Neural cell (in vitro differentiated cells): ENCODE measurements at regions not wholly inside any gene's neighbourhood (a gene's known extent, or its start where the extent isn't known, plus 50 kb on each side); places are given as distances from the start of the nearest gene placed in this dataset.

Experiments used
- H2AFZ ChIP-seq: fragments of 200-600, 300-800 bp; sonication (generic), shearing (Covaris generic); 2 replicates; pipeline ENCODE4 v1.6.0; 2014; ENCODE audit warnings: low read depth, mild to moderate bottlenecking, antibody characterized with exemption, low read length, moderate library complexity
- H3F3A ChIP-seq: fragments of 200-600 bp; shearing (Covaris generic); 2 replicates; pipeline ENCODE4 v1.6.1; 2016; ENCODE audit warnings: mild to moderate bottlenecking, moderate library complexity, mixed read lengths, antibody characterized with exemption, low read length; ENCODE audit not compliant: insufficient read depth, poor library complexity, severe bottlenecking
- H3K27ac ChIP-seq: fragments of 200-600, 300-800 bp; sonication (generic), shearing (Covaris generic); 2 replicates; pipeline ENCODE4 v1.5.1; 2014; ENCODE audit warnings: mild to moderate bottlenecking, low read length, moderate library complexity
- H3K27me3 ChIP-seq: fragments of 300-800, 200-600 bp; sonication (generic), shearing (Covaris generic); 2 replicates; pipeline ENCODE4 v1.6.0; 2014; ENCODE audit warnings: mild to moderate bottlenecking, low read depth, low read length, moderate library complexity; ENCODE audit not compliant: insufficient read depth
- H3K36me3 ChIP-seq: fragments of 300-800, 200-600 bp; sonication (generic), shearing (Covaris generic); 2 replicates; pipeline ENCODE4 v1.5.1; 2014; ENCODE audit warnings: mild to moderate bottlenecking, antibody characterized with exemption, low read length, moderate library complexity; ENCODE audit not compliant: insufficient read depth
- H3K4me2 ChIP-seq: fragments of 300-800, 200-600 bp; sonication (generic), shearing (Covaris generic); 2 replicates; pipeline ENCODE4 v1.6.0; 2014; ENCODE audit warnings: mild to moderate bottlenecking, low read length
- H3K4me3 ChIP-seq: fragments of 300-800, 200-600 bp; sonication (generic), shearing (Covaris generic); 2 replicates; pipeline ENCODE4 v1.5.1; 2014; ENCODE audit warnings: mild to moderate bottlenecking, low read length, moderate library complexity
- H3K79me2 ChIP-seq: fragments of 200-600 bp; shearing (Covaris generic); replicated peaks from 2 replicates; pipeline ENCODE4 v1.6.0; 2014; ENCODE audit warnings: mild to moderate bottlenecking, low read length, moderate library complexity; ENCODE audit not compliant: insufficient read depth
- H3K9ac ChIP-seq: fragments of 300-800, 200-600 bp; sonication (generic), shearing (Covaris generic); 2 replicates; pipeline ENCODE4 v1.6.1; 2016; ENCODE audit warnings: mild to moderate bottlenecking, low read length, mixed read lengths
- H3K9me2 ChIP-seq: fragments of 200-600 bp; shearing (Covaris generic); 2 replicates; pipeline ENCODE4 v1.6.1; 2016; ENCODE audit warnings: mild to moderate bottlenecking, low read length, mixed read lengths; ENCODE audit not compliant: insufficient read depth
- H3K9me3 ChIP-seq: fragments of 200-600, 300-800 bp; sonication (generic), shearing (Covaris generic); 2 replicates; pipeline ENCODE4 v1.6.1; 2016; ENCODE audit warnings: mild to moderate bottlenecking, mixed run types, low read length, moderate library complexity, mixed read lengths
- H4K20me1 ChIP-seq: fragments of 200-600 bp; shearing (Covaris generic); 2 replicates; pipeline ENCODE4 v1.6.1; 2016; ENCODE audit warnings: mild to moderate bottlenecking, mixed run types; ENCODE audit not compliant: insufficient read depth
- CTCF ChIP-seq: fragments of 450-650 bp; IDR thresholded peaks from 2 replicates; pipeline ENCODE4 v1.5.1; 2014; ENCODE audit warnings: antibody characterized with exemption, mild to moderate bottlenecking, moderate library complexity; ENCODE audit not compliant: poor library complexity, severe bottlenecking
- EP300 ChIP-seq: fragments of 450-650 bp; conservative IDR thresholded peaks from 2 replicates; pipeline ENCODE4 v1.6.1; 2014; ENCODE audit warnings: antibody characterized with exemption, mild to moderate bottlenecking, moderate library complexity; ENCODE audit not compliant: poor library complexity, severe bottlenecking
- EZH2 ChIP-seq: fragments of 200-600, 300-800 bp; shearing (Covaris generic), sonication (generic); IDR thresholded peaks from 2 replicates; pipeline ENCODE4 v1.6.1; 2014; ENCODE audit warnings: antibody characterized with exemption, low read length, borderline replicate concordance, mild to moderate bottlenecking; ENCODE audit not compliant: insufficient read depth, poor library complexity, severe bottlenecking
- MXI1 ChIP-seq: fragments of 450-650 bp; conservative IDR thresholded peaks from 2 replicates; pipeline ENCODE4 v1.6.1; 2014; ENCODE audit warnings: antibody characterized with exemption, mild to moderate bottlenecking; ENCODE audit not compliant: poor library complexity, severe bottlenecking
- POLR2AphosphoS5 ChIP-seq: IDR thresholded peaks from 2 replicates; pipeline ENCODE4 v1.6.1; 2012
- RAD21 ChIP-seq: fragments of 450-650 bp; conservative IDR thresholded peaks from 2 replicates; pipeline ENCODE4 v1.6.1; 2014; ENCODE audit warnings: antibody characterized with exemption, mild to moderate bottlenecking, moderate library complexity
- SMC3 ChIP-seq: fragments of 450-650 bp; conservative IDR thresholded peaks from 2 replicates; pipeline ENCODE4 v1.6.1; 2014; ENCODE audit warnings: antibody characterized with exemption, mild to moderate bottlenecking, moderate library complexity; ENCODE audit not compliant: poor library complexity
- TAF1 ChIP-seq: IDR thresholded peaks from 2 replicates; pipeline ENCODE4 v1.6.1; 2012; ENCODE audit warnings: low read depth
- TF ChIP-seq, protein P1 (sequence below): IDR thresholded peaks from 2 replicates; pipeline ENCODE4 v1.6.1; 2012; ENCODE audit warnings: borderline replicate concordance

GRCh38 chr22:48954781-48955311, 872.8 kb downstream of the BRD1 start:
- H3K9me2 ChIP-seq: no peaks in the 10 kb centered on the region

DNA sequence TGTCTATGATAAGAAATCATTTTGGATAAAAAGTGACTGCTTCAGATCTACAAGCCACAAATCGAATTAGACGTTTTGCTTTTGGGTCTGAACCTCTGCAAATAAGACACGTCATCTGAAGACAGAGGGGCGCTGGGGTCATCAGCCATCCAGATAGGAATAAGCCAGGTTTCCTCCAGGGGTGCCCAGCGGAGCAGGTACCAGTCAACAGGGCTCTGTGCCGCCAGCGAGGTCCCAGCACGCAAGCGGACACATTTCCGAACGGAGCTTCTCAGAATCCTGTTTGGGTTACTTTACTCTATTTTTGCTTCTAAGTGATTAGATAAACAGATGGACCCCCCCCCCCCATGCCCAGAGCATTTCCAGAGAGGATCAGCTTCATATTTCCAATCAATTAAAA, 873.8 kb downstream of the BRD1 start:
- H4K20me1 ChIP-seq: no peaks in the 10 kb centered on the region
- no peaks in the 10 kb centered on the region for H3K79me2 ChIP-seq

More at GRCh38 chr22:48954781-48955311, 872.8 kb downstream of the BRD1 start:
- Histone ChIP-seq H3K9me3 (no peaks in the 10 kb centered on the region), H3K27me3 (no peaks in the 10 kb centered on the region), H3K36me3 (no peaks in the 10 kb centered on the region), H2AFZ (no peak overlapping the region), H3K4me3 (no peak overlapping the region), H3K27ac (no peak overlapping the region), H3K79me2 (no peaks in the 10 kb centered on the region), H3K4me2 (no peak overlapping the region), H3F3A (no peaks in the 10 kb centered on the region), H4K20me1 (no peaks in the 10 kb centered on the region), H3K9ac (no peak overlapping the region)
- no peak for TF ChIP-seq EP300

More for the DNA sequence above, 873.8 kb downstream of the BRD1 start:
- Histone ChIP-seq H3K4me3 (no peak overlapping the region), H3F3A (no peaks in the 10 kb centered on the region), H3K9me2 (no peaks in the 10 kb centered on the region), H2AFZ (no peak overlapping the region), H3K9me3 (no peaks in the 10 kb centered on the region), H3K9ac (no peak overlapping the region), H3K4me2 (no peak overlapping the region), H3K27me3 (no peaks in the 10 kb centered on the region), H3K27ac (no peak overlapping the region), H3K36me3 (no peaks in the 10 kb centered on the region)
- TF ChIP-seq CTCF (no peak), EP300 (no peak), TAF1 (no peak), EZH2 (no peak), SMC3 (no peak), POLR2AphosphoS5 (no peak), RAD21 (no peak), MXI1 (no peak)
- TF ChIP-seq, protein P1, sequence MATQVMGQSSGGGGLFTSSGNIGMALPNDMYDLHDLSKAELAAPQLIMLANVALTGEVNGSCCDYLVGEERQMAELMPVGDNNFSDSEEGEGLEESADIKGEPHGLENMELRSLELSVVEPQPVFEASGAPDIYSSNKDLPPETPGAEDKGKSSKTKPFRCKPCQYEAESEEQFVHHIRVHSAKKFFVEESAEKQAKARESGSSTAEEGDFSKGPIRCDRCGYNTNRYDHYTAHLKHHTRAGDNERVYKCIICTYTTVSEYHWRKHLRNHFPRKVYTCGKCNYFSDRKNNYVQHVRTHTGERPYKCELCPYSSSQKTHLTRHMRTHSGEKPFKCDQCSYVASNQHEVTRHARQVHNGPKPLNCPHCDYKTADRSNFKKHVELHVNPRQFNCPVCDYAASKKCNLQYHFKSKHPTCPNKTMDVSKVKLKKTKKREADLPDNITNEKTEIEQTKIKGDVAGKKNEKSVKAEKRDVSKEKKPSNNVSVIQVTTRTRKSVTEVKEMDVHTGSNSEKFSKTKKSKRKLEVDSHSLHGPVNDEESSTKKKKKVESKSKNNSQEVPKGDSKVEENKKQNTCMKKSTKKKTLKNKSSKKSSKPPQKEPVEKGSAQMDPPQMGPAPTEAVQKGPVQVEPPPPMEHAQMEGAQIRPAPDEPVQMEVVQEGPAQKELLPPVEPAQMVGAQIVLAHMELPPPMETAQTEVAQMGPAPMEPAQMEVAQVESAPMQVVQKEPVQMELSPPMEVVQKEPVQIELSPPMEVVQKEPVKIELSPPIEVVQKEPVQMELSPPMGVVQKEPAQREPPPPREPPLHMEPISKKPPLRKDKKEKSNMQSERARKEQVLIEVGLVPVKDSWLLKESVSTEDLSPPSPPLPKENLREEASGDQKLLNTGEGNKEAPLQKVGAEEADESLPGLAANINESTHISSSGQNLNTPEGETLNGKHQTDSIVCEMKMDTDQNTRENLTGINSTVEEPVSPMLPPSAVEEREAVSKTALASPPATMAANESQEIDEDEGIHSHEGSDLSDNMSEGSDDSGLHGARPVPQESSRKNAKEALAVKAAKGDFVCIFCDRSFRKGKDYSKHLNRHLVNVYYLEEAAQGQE: no peak
